Stimulated activated CD4-positive, alpha-beta T cell treated with anti-CD3 and anti-CD28 coated beads, Interleukin-2, amount 100 ng/mL, for 24 hours (primary cell): ENCODE measurements at regions not wholly inside any gene's neighbourhood (a gene's known extent, or its start where the extent isn't known, plus 50 kb on each side); places are given as distances from the start of the nearest gene placed in this dataset.

Source experiments
- DNase-seq, 2 donors: peaks; one replicate each; pipeline ENCODE4 v3.0.0-alpha.2; 2020

DNA sequence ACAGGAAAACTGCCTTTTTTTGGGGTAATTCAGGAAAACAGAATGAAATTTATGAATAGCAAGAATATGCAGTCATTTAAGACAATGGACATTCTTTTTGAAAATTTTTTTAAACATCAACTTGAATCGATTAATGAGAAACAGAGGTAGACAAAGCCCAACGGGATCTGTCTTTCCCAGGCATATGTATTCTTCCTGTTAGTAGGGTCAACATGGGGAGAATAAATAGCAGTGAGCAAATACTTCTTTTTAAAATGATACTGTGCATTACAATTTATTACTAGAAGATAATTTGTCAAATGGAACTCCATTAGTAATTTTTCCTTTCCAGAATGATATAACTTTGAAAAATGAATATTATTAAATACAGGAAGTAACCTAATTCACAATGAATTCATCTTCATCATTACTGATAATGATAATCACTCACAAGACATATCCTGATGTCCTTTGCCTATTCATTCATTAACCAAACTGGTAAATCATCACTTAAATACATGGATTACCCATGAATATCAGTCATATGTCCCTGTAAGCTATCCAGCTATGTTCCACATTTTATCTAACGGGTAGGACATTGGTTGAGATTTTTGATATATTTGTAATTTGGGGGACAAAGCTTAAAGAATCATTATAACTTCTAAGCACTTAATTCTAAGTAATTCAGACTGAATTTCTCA, 209.2 kb upstream of the CDIN1 start:
- no peak for DNase-seq

DNA sequence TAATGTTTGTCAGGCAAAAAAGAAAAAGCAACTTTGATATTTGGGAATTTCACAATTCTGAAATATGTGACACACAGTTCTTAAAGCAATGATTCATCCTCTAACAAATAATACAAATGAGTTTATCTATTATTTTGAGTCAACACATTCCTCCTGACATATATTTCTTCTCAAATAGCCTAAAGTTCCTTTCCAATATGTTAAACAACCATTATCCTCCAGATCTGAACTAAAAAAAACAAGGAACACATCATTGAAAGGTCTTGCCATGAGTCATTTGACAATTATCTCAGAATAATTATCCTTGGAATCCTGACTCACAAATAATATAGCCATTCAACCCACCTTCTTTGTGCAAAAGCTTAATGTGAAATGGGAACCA, 208.7 kb upstream of the CDIN1 start:
- DNase-seq, result no peak

DNA sequence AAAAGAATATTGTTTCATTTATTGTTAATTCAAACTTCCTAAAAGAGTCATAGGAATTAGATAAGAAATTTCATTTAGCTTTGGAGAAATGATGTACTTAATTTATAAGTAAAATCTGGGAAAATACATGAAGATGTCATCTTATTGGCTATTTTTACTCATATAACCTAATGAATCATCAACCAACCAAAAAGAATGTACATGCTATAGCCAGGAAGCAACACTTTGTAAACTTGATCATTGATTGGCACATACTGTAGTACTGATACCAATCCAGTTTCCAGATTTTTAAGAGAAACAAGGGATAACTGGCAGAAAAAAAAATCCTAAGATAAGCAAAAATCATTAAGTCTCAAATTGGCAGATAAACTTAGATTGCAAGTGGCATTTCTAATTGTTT, 207.9 kb upstream of the CDIN1 start:
- DNase-seq, result no peak

DNA sequence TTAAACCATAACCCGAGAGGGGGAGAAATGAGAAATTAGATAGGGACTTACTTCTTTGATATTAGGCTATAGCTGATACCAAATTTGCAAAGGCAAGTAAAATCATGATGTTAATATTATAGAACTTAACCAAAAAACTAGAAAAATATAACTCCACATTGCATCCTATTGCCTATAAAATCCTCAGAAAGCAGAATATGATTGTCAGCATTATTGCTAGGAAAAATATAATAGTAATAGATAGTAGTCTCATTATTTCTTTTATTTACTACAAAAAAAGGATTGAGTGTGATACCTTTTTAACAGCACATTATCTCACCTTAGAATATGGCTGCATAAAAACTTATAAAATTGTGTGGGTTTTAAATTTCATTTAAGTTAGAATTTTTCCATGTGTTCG, 206.5 kb upstream of the CDIN1 start:
- no peak for DNase-seq

DNA sequence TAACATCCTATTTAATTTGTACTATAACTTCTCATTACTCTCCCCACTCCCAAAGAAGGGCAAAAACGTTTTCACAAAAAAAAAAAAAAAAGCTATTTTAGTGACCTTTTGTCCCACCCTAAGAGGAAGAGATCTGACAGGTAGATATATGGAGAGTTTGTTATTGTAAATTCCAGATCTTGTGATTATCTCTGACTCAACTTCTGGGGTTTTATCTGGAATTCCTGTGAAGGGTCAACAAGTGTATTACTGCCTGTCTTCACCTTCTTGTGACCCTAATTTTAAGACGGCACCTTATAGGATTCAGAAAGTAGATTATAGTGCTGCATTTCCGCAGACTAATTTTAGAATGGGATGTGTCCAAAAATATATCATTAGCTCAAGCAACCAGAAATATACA, 205.9 kb upstream of the CDIN1 start:
- no peak for DNase-seq

DNA sequence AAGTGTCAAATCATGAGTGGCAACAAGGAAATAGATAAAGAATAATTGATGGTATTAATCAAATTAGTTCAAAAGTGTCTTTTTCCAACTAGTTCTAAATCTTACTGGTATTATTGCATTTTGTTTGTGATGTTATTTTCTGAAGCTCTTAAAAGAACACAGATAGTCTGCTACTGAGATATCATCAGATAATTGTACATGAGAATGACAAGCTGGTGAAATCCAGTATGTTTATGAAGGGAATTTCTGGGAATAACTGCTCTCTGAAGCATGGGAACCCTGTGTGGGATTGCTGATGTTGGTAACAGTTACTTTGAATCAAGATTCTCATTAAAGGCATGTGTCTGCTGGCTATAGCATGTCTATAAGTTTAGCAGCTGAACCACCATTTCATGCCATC, 190.3 kb upstream of the CDIN1 start:
- no peak for DNase-seq

DNA sequence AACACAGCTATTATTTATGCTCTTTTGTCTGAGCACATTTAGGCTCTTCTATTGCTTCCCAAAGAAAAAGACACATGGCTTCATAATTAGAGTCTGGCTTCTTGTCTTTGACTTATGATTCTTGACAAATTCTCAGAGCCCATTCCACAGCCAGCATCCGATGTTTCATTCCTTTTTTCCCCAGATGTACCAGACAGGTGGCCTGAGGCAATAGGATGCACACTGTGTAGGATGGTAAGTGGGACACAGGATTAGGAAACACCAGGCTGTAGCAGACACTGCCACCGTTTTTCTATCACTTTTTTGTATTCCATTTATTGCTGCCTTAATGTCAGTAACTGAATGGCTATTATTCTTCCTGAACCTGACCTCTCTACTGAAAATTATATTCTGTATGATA, 188.9 kb upstream of the CDIN1 start:
- no peak for DNase-seq

DNA sequence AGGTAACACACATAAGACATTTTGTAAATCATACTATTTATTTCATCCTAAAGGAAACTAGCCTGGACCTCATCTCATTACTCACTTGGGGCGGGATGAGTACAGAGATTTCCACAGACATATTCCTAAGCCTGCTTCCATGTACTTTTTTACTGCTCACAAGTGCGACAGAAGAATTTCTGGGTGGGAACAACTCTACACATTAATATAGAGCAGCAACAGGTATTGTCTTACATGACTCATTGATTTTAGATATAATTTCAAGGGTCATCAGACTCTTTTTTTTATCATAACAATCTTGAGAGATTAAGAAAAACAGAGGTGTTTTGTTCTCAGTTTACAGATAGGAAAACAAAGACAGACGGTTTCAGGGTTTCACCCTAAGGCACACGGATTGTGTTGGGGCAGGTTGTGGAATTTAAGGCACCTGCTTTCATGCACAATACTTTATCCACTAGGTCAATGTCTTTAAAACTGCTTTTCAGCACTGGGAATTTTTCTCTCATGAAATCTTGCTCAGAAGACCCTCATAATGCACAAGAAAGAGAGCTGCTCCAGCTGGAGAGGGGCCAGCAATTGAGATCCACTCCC, 186.7 kb upstream of the CDIN1 start:
- DNase-seq, result no peak

DNA sequence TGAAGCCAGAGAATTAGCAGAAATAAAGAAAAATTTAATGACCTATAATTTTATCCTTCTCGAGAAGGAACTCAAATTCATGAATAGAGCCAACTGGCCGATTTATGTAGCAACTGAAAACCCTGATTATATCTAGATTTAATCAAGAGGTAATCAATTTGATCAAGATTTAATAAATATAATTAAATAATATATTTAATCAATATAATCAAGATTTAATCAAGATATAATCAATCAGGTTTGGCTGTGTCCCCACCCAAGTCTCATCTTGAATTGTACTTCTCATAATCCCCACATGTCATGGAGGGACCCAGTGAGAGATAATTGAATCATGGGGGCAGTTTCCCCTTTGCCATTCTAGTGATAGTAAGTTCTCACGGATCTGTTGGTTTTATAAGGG, 181.2 kb upstream of the CDIN1 start:
- DNase-seq, result no peak

DNA sequence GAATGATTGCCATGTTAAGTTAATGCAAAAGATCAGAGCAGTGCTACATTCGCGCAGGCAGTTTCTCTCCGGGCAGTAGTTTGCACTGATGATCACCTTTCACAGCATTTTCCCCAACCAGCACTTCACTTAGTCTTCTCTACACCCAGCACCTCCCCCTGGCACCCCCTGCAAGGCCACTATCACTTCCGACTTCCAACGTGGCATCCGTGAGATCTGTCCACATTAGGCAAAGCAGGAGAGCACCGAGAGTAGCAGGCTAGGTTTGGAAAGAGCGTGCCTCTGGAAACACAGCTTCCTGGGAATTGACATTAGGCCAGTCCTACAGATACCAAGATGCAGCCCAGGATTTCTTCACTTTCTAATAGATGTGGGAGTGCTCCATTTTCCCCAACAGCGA, 180.2 kb upstream of the CDIN1 start:
- no peak for DNase-seq

DNA sequence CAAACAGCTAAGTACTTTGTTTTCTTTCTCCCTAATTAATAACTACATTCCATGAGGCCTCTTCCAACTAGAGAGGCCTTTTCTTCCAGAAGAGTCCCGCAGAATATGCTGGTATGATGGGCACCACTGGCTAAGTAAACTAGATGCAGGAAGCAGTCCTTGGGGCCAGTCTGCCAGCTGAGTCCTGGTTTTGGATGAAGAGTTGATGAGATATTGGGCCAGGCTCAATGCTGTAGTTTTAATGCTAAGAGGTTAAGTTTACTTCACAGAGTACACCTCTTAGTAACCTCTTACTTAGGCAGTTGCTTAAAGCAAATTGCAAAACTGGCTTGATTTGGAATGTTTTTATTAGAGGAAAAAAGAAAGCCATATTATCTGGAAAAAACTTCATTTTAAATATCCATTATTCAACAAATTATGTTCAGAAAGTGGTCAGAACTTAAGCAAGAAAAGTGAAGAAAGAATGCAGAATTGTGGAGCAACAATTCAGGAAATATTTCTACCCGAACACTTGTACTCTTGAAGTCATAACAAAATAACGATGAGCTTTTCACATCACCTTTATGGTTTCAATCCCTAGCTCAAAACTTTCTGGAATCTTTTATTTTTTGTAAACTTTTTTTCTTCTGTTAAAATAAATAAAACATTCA, 178.4 kb upstream of the CDIN1 start:
- no peak for DNase-seq

DNA sequence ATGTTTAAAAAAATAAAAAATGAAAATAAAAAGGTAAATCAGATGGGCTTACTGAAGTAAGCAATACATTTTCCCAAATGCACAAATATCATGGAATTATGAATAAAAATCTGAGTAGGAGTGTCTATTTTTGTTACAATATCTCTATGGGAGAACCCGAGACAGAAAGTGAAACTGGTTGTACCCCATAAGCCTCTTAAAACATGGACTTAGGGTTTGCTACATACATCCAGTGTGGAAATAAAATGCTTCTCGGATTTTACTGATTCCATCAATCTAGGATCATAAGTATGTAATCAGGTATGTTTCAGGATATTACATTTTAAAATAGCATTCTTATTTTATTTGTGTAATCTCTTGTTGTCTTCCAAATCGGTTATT, 177.8 kb upstream of the CDIN1 start:
- DNase-seq, result no peak

DNA sequence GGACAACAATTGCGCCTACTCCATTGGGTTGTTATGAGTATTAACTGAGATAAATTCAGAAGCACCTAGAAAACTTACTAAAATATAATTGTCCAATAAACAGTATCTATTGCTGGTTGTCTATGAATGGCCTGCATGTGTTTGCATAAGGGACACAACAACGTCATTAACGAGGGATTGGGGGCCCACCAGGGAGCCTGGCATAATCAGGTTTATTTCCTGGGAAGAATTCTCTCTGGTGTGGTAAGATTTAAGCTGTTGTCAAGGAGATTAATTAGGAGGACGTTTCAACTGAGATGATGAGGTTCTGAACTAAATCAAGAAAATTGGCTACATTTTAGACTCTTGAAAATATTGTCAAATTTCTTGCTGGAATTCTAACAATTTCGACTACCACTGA, 176.1 kb upstream of the CDIN1 start:
- DNase-seq, result no peak

DNA sequence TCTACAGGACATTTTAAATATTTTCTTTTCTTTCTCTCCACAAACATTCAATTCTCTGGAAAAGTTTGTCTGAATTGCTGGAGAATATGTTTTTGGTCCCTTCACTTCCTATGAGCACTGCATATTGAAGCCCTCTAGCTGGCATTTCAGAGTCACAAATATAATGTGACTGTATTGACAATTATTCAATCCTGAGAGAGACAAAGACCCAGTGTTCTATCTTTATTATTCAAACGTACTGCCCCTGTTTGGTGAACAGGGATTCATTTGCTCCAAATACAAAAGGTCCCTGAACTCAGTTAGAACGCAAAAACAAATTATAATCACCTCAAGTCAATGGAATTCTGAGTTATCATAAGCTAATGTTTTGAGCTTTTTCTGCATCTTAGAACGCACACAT, 173.1 kb upstream of the CDIN1 start:
- no peak for DNase-seq

DNA sequence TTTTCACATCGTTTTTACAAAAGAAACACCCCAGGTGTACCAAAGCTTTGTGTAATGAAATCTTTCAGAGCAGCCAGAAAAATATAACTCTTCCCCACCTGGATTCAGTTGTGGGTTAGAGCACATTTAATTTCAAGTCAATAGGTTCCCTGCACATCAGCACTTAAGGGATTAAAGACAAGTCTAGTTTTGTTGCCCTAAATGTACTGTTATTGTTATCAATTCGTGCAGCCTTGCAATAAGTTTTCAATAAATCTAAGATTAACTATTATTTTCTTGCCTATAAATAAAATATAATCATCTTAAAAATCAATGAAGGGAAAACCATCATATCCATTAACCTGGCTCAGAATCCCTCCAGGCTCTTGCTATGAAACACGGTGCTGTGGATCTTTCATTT, 172.5 kb upstream of the CDIN1 start:
- no peak for DNase-seq

DNA sequence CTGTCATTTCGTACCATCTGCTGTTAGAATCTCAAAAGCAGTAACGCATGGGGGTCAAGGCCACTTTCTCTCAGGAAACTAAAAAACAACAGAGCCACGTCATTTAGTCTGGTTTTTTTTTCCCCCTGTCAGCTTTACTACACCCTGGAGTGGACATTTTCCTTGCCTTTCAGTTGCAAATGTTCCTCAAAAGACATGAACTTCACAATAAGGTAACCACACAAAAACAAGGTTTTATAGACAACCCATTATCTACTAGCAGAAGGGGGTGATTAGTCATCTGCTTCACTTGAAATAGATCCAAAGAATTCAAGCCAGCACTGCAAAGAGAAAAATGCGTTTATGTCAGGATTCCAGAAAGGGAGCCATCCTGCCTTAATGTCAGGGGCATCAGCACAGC, 171.8 kb upstream of the CDIN1 start:
- no peak for DNase-seq

DNA sequence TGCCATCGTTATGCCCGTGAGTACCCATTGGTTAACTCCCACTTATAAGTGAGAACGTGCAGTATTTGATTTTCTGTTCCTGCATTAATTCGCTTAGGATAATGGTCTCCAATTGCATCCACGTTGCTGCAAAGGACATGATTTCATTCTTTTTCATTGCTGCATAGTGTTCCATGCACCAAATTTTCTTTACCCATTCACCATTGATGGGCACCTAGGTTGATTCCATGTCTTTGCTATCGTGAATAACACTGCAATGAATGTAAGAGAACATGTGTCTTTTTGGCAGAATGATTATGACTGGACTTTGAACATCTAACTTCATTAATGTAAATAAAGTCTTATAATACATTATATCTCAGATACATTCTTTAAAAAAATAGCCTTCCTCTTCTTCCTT, 169.6 kb upstream of the CDIN1 start:
- DNase-seq, result no peak

DNA sequence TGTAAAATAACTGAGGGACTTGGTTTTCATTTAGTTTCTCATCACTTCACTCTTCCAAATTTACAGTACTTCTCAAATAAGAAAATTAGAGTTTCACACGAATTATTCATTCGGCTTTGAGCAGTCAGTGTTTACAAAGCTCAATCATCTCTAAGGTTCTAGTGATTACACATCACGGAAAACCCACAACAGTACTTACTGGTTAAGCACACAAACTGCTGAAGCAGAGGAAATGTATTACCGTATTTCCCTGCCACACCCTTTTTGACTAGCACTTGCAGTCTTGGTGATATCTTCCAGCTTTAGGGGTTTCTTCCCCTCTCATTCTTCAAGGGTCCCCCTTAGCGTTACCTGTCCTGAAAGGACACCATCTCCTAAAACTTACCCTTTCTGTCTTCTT, 164.8 kb upstream of the CDIN1 start:
- no peak for DNase-seq

DNA sequence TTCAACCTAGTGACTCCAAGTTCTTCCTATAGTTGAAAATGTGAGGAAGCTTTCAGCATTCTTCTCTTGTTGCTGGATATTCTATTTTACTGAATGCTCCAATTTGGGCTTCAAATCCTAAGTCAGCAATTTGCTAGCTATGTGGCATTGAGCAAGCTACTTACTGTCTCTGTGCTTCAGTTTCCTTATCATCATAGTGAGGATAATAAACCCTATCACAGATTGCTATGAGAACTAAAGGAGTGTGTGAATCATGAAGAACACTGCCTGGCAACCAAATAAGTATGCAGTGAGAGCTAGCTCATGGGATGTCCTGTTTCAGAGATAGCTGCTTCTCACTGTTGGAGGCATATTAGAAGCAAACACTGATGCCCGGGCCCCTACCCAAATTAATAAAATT, 163.8 kb upstream of the CDIN1 start:
- DNase-seq, result no peak

DNA sequence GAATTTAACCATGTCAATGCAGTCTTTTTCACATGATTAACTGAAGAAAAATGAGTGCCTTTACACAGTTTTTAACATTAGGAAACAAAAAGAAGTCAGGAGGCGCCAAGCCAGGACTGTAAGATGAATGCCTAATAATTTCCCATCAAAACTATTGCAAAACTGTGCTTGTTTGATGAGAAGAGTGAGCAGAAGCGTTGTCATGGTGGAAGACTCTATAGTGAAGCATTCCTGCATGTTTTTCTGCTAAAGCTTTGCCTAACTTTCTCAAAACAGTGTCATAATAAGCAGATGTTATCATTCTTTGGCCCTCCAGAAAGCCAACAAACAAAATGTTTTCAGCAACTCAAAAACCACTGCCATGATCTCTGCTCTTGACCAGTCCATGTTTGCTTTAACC, 156.8 kb upstream of the CDIN1 start:
- no peak for DNase-seq

DNA sequence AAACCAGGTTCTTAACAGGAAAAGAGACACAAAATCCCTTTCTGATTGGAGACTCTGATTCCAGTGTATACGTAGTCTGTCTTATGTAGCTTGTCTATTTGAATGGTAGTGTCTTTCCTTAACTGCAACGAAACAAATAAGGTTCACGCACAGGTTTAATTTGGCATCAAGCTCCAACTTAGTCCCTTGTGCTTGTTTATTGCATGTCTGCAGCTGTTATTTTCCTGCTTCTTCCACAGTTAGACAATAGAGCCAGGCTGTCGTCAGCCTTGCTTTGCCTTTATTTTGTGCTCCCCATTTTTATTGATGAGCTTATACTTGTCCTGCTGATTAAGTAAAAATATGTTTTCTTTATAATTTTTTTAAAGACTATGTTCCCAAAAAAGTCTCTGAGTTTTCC, 152.7 kb upstream of the CDIN1 start:
- no peak for DNase-seq

DNA sequence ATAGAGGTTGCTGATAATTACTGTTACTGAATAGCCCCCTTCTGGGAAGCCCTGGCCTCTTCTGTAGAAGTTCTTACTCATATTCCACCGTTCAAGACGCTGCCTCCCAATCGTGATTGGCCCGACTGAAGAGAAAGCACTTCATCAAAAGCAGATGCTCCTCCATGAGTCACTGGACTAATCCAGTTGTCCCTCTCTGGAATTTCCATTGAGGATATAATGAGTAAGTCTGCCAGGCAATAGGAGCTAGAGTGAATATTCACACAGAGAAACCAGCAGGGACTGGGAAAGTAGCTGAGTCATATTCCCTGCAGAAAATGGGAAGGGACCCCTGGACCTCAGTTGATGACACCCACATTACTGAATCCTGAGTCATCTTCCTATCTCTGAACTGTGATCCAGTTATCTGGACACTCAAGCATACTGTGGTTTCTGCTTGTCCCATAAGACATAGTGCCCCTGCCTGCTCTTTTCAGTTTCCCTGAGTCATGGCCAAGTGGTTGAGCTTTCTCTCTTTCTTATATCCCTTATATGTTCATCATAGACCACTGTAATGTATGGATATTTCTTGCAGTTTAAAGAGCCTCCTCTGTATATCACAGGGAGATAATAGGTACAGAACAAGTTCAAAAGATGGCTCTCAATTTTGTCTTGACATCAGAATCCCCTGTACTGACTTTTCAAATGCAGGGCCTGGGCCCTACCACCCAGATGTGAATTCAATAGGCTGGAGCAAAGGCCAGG, 151.2 kb upstream of the CDIN1 start:
- no peak for DNase-seq

DNA sequence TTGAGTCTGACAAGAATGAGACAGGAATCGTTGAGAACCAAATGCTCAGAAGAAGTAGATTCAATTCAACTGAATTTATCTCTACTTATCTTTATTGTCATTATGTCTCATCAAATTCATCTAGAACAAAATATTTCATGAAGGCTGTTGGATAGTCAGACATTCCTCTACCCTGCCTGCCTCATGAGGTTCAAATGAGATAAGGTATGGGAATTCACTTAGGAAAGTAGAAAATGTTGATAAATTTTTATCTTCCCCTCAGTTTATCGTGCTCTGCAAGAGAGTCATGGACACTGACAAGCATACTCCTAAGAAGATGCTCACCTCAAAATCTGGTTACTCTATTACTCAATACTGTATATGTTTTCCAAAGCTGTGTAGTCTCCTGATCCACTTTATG, 149.7 kb upstream of the CDIN1 start:
- DNase-seq, result no peak

DNA sequence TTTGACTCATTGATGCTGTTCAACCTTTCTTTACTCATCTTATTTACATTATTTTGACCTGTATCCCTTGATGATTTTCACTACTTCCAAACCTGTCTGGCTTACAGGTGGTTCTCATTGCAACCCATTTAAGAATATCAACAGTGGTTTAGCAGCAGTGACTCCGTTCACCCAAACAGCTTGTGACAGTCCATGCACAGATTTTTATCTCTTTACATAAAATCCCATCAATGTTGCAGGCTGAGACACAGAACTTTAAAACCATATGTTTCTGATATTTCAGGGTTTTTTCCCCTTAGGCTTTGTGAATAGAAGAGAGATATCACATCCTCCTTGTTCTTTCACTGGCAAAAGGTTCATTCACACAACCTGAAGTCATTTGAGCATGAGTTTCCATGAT, 149.1 kb upstream of the CDIN1 start:
- DNase-seq, result no peak
